Mammary epithelial cell (primary cell): ENCODE measurements at regions not wholly inside any gene's neighbourhood (a gene's known extent, or its start where the extent isn't known, plus 50 kb on each side); places are given as distances from the start of the nearest gene placed in this dataset.

Source experiments
- CTCF ChIP-seq, 2 donors: IDR thresholded peaks in 1 of 2; conservative IDR thresholded peaks in 1 of 2; 2 replicates each; pipeline ENCODE4 v1.5.1; 2011 to 2012; ENCODE audit warnings: inconsistent platforms in 2 of 2, low read length in 2 of 2, mild to moderate bottlenecking in 2 of 2, control low read depth in 1 of 2, low read depth in 1 of 2; ENCODE audit not compliant: insufficient read depth in 1 of 2; ENCODE audit errors: extremely low read depth in 1 of 2
- EZH2 ChIP-seq: IDR thresholded peaks from 2 replicates; pipeline ENCODE4 v1.6.1; 2012; ENCODE audit warnings: low read length, inconsistent platforms, borderline replicate concordance

GRCh38 chr15:61653110-61653509 is 407.1 kb downstream of the VPS13C start:
- TF ChIP-seq CTCF (conservative IDR thresholded peaks at IDR 0.05 in 1 of 2, IDR thresholded peaks at IDR 0.05 in 1 of 2; ENCODE audit: extremely low read depth in 1 of 2, insufficient read depth in 1 of 2, low read depth in 1 of 2, low read length in 2 of 2) (no peak), EZH2 (no peak)
